Cerebellar cortex (tissue), 1 donor: ENCODE measurements at regions not wholly inside any gene's neighbourhood (a gene's known extent, or its start where the extent isn't known, plus 50 kb on each side); places are given as distances from the start of the nearest gene placed in this dataset.

Experiments used
- DNase-seq: peaks from one replicate; pipeline ENCODE4 v3.0.0-alpha.2; 2015; ENCODE audit warnings: low spot score

- no peak for DNase-seq
Measured at GRCh38 chr2:43033466-43034241, 192.8 kb downstream of the ZFP36L2 start.

- no peak for DNase-seq
Measured at GRCh38 chr2:43033016-43033270, 193.5 kb downstream of the ZFP36L2 start.

GRCh38 chr2:43032213-43033015, 194.0 kb downstream of the ZFP36L2 start:
- DNase-seq: no peak

GRCh38 chr2:43031471-43032212, 194.8 kb downstream of the ZFP36L2 start:
- no peak for DNase-seq

- no peak for DNase-seq
Measured at GRCh38 chr2:43030551-43031307, 195.7 kb downstream of the ZFP36L2 start.

- DNase-seq: no peak
Measured at GRCh38 chr2:43029186-43029585, 197.2 kb downstream of the ZFP36L2 start.

- DNase-seq: no peak
Measured at GRCh38 chr2:43028188-43028587, 198.2 kb downstream of the ZFP36L2 start.

GRCh38 chr2:43027097-43027873, 199.1 kb downstream of the ZFP36L2 start:
- DNase-seq: no peak

GRCh38 chr2:43026426-43027096, 199.8 kb downstream of the ZFP36L2 start:
- DNase-seq: no peak

- no peak for DNase-seq
Measured at GRCh38 chr2:43025709-43026295, 200.6 kb downstream of the ZFP36L2 start.

- peak; percentile 69 for DNase-seq
Measured at GRCh38 chr2:43024515-43025011, 201.8 kb downstream of the ZFP36L2 start.

- no peak for DNase-seq
Measured at GRCh38 chr2:43023791-43024514, 202.5 kb downstream of the ZFP36L2 start.

- DNase-seq: no peak
Measured at GRCh38 chr2:43022896-43023295, 203.5 kb downstream of the ZFP36L2 start.

- no peak for DNase-seq
Measured at GRCh38 chr2:43021791-43022509, 204.5 kb downstream of the ZFP36L2 start.

GRCh38 chr2:43020990-43021669, 205.3 kb downstream of the ZFP36L2 start:
- no peak for DNase-seq

GRCh38 chr2:43020296-43020695, 206.1 kb downstream of the ZFP36L2 start:
- no peak for DNase-seq

- DNase-seq: no peak
Measured at GRCh38 chr2:43019536-43020183, 206.7 kb downstream of the ZFP36L2 start.

GRCh38 chr2:43019025-43019367, 207.4 kb downstream of the ZFP36L2 start:
- no peak for DNase-seq
